Esophagus muscularis mucosa (tissue), 3 donors: ENCODE measurements at regions not wholly inside any gene's neighbourhood (a gene's known extent, or its start where the extent isn't known, plus 50 kb on each side); places are given as distances from the start of the nearest gene placed in this dataset.

Experiments used
- POLR2A ChIP-seq: fragments of 450-650 bp; IDR thresholded peaks from one replicate; pipeline ENCODE4 v1.6.1; 2017; ENCODE audit warnings: antibody characterized with exemption, moderate library complexity, mild to moderate bottlenecking, low read depth
- POLR2AphosphoS5 ChIP-seq, 2 donors: sonication (generic); formaldehyde crosslinking; IDR thresholded peaks; one replicate each; pipeline ENCODE4 v1.6.1; 2017; ENCODE audit warnings: antibody characterized with exemption in 2 of 2
- TF ChIP-seq, protein P1 (sequence below), 3 experiments: fragments of 200-600 bp in 2 of 3; fragments of 450-650 bp in 1 of 3; sonication (generic) in 2 of 3; IDR thresholded peaks; one replicate each; pipeline ENCODE4 v1.5.1; 2017 to 2019; ENCODE audit warnings: antibody characterized with exemption in 3 of 3, mild to moderate bottlenecking in 2 of 3, moderate library complexity in 1 of 3

GRCh38 chr11:111168871-111169270 lies 76.7 kb upstream of the POU2AF2 start:
- TF ChIP-seq, protein P1, sequence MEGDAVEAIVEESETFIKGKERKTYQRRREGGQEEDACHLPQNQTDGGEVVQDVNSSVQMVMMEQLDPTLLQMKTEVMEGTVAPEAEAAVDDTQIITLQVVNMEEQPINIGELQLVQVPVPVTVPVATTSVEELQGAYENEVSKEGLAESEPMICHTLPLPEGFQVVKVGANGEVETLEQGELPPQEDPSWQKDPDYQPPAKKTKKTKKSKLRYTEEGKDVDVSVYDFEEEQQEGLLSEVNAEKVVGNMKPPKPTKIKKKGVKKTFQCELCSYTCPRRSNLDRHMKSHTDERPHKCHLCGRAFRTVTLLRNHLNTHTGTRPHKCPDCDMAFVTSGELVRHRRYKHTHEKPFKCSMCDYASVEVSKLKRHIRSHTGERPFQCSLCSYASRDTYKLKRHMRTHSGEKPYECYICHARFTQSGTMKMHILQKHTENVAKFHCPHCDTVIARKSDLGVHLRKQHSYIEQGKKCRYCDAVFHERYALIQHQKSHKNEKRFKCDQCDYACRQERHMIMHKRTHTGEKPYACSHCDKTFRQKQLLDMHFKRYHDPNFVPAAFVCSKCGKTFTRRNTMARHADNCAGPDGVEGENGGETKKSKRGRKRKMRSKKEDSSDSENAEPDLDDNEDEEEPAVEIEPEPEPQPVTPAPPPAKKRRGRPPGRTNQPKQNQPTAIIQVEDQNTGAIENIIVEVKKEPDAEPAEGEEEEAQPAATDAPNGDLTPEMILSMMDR (IDR thresholded peaks at IDR 0.05): no peak
- no peak for TF ChIP-seq POLR2AphosphoS5 (IDR thresholded peaks at IDR 0.05)
- no peak for TF ChIP-seq POLR2A
